Renal cortex interstitium (tissue), 11 donors: ENCODE measurements at regions not wholly inside any gene's neighbourhood (a gene's known extent, or its start where the extent isn't known, plus 50 kb on each side); places are given as distances from the start of the nearest gene placed in this dataset.
"Not testable (repeated sequence)": the region's sequence is repeated elsewhere in the genome, so short reads cannot be mapped to it uniquely, and the experiment has no call there.

Experiments
- DNase-seq, 11 donors: peaks; one replicate each; pipeline ENCODE4 v3.0.0-alpha.2; 2013; ENCODE audit warnings: low read depth in 9 of 11, low spot score in 4 of 11; ENCODE audit errors: extremely low read depth in 1 of 11

DNA sequence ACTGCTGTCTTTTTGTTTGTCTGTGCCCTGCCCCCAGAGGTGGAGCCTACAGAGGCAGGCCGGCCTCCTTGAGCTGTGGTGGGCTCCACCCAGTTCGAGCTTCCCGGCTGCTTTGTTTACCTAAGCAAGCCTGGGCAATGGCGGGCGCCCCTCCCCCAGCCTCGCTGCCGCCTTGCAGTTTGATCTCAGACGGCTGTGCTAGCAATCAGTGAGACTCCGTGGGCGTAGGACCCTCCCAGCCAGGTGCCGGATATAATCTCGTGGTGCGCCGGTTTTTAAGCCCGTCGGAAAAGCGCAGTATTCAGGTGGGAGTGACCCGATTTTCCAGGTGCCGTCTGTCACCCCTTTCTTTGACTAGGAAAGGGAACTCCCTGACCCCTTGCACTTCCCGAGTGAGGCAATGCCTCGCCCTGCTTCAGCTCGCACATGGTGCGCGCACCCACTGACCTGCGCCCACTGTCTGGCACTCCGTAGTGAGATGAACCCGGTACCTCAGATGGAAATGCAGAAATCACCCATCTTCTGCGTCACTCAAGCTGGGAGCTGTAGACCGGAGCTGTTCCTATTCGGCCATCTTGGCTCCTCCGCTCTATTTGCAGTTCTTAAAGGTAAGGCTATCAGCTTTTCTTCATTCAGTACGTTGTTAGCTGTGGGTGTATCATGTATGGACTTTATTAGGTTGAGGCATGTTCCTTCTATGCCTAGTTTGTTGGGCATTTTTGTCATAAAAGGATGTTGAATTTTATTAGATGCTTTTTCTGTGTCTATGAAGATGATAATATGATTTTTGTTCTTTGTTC is 178.3 kb downstream of the CDCA7 start:
- DNase-seq: not testable (repeated sequence)

DNA sequence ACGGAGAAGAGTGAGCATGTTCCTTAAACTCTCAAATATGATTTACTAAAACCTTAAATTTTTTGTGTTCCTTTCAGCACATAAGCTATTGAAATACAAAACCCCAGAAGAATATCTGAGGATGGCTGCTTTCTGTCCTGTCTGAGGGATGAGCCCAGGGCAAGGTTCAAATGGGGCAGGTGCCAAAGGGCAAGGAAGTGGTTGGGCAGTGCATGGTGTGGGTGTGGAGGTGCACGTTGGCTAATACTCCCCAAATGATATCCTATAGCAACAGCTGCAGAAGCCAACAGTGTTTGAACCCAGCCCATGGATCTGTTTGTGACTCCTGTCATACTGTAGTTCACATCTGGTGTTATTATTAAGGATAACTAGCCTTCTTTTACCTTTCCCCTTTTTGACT is 183.0 kb downstream of the CDCA7 start:
- DNase-seq: no peak

DNA sequence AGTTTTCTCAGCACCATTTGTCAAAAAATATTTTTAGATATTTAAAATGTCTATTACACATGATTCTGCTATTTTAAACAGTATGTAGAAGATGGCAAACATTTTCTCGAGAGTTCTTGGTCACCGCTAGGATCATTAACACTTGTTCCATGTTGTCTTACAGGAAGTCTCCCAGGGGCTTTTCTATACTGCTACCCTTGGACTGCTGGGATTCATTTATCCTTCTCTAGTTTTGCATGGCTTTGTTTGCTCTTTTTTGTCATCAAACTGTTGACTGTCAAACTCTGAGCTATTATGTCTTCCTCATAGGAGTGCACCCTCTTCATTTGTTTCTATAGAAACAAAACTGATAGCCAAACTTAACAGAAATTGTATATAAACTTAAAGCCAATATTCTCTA is 184.9 kb downstream of the CDCA7 start:
- DNase-seq: no peak

DNA sequence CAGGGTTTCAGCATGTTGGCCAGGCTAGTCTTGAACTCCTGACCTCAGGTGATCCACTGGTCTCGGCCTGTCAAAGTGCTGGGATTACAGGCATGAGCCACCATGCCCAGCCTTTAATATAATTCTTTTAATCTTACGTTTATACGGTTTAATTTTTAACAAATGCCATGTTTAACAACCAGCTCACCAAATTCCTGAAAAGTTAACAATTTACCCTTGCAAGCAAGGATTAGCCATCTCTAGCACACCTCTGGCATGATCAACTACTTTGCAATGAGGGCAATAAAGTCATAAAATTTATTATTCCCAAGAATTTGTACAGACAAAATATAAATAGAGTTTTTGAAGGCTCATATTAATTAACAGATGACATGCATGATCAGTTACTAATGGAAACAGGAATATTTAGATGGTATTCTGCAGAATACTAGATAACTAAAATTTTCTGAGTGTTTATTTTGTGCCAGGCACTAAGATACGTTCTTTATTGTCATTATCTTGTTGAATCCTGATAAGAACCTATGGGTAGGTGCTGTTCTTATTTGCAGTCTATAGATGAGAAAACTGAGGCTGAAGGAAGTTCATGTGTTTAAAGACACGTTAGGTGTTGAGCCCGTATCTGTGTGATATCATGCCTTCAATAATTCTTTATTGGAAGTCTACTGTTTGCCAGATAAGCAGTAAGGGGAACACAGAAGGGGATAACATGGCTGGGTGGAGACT is 190.1 kb downstream of the CDCA7 start:
- peak in 3 of 11 donors; percentile 17 to 20 (median 20) for DNase-seq

DNA sequence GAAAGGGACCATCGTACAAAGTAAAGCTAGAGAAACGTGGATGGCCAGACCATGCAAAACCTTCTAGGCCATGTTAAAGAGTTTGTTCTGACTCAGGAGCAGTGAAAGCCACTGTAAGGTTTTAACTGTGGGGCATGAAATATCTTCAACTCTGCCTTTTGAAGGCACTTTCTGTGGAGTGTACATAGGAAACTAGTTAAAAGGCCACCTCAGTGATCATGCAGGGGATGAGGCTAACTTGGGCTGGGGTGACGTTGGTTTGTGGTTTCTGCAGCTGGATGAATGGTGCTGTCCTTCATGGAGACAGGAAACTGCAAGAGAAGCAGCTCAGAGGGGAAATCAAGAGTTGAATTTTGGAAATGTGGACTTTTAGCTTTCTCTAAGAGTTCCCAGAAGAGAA is 190.7 kb downstream of the CDCA7 start:
- no peak for DNase-seq

DNA sequence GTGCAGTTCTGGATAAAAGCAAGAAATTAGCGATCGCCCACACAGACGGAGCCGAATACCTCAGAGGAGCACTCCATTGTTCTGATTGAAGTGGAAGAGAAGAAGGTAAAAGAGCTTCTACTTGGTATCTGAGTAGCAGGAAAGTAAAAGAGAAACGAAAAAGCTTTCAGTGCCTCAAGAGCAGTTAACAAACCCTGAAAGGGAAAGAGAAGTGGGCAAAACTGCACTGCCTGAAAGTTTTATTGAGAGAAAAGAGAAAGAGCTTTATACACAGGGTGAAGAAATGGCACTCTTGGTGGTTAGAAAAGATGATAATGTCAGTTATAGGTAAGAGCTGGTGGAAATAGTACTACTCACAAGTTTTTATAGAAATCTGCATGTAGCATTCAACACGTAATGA is 192.8 kb downstream of the CDCA7 start:
- no peak for DNase-seq

DNA sequence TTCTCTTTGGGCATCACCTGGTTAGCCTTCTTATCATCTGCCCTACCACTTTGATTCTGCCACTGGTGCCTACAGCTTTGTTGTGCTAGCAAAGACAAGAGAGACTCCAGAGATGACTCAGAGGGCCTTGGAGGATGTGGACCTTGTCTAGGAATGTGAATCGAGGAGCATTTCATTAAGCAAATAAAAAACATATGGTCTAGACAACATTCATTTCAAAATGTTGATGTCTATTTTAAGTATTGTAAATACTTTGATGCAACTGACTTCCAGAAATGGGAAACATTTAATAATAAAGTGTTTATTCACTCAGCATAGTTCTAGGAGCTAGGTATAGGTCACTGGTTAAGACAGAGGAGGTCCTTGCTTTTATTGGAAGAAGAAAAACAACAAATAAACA is 195.5 kb downstream of the CDCA7 start:
- DNase-seq: no peak

DNA sequence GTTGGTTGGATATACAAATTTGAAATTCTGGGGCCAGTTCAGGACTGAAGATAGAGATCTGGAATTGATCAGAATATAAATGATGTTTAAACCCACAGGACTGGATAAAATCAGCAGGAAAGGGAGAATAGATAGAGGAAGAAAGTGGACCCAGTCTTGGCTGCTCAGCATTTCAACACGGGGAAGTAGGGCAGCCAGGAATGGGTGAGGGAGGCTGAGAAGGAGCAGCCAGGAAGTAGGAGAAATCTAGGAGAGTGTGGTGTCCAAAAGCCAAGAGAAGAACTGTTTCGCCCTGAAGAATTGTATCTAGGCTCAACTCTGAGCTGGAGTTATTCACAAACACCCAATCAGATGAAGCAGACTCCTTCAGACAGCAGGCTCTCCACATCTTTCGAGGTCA is 197.9 kb downstream of the CDCA7 start:
- no peak for DNase-seq

DNA sequence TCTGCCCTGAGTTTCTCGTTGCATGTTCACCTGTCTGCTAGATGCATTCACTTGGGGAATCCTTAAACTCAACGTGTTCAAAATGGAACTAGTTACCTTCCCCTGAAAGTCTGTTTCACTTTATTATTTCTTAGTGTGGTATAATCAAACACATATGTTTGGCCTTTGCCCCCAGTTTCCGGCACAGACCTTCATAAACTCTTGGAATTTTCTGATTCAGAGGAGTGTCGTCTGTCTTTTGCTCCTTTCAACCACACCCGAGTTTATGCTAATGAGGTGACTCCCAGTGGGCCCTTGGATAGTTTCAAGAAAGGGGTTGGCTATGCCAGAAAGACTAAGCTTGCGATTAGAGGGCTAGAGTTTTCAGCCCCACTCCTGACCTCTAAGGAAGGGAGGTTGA is 198.9 kb downstream of the CDCA7 start:
- no peak for DNase-seq

DNA sequence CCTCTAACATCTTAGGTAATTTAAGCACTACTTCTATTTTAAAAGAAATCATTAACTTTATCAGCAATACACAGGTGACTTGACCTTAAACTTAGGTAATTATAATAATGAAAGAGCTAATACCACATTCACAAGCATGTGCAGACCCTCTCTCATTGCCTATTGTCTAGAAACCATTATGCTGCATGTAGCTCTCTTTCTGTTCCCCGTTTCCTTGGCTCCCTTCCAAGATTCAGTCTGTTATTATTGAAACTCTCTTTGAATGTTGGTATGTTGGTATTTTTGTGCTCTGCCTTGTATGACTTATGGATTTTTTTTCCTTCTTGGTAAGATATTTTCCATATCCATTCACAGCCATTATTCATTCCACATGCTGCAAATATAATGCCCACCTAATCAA is 201.2 kb downstream of the CDCA7 start:
- peak in 3 of 11 donors; percentile 35 to 53 (median 52) for DNase-seq

DNA sequence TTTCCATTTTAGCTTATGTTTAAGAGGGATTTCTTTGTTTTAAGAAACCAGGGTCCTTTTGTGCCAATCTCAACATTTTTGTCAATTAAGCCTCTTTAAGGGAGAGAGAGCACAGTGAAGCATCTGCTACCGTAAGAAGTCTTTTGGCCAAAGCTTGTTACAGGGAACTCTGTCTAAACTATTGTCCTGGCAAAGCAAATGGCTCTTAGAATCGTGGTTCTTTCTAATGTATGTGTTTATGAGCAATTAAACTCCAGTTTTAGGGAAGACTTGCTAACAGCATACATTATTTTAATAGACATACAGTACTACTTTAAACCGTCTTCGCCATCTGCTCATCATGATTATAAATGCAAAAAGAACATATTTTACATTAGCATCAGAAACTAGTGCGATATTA is 202.1 kb downstream of the CDCA7 start:
- DNase-seq: no peak

DNA sequence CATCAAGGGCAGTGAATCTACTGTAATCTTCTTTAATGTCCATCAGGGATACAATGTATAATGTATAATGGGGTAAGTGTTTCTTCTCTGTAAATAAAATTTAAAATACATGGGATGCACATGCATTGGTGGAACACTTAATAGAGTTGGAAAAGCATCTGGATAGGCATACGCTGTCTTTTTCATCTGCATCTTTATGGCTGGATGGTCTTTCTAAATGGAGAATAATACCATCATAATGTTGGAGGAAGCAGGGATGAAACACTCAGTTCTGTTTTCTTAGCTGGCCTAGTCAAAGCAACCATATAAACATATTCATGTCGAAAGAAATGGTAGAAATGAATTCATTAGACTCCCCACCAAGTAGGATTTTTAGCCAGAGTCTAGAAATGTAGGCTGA is 202.8 kb downstream of the CDCA7 start:
- DNase-seq: no peak

DNA sequence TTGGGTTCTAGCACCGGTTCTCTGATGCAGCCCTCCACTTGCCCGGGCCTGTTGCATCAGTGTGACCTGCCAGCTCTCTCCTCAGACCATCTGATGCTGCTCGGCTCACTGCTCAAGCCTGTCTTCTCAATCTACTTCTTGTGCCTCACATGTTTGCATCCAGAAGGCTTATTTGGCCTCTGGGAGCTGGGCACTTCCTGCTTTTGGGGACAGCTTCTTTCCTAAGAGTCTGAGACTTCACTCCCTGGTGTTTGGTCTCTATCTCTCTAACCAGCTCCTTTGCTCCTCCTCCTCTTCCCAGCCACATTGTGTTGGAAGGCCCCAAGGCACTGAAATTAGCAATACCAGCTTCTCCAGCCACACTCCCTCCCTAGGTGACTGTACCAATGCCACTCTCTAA is 212.8 kb downstream of the CDCA7 start:
- no peak for DNase-seq

DNA sequence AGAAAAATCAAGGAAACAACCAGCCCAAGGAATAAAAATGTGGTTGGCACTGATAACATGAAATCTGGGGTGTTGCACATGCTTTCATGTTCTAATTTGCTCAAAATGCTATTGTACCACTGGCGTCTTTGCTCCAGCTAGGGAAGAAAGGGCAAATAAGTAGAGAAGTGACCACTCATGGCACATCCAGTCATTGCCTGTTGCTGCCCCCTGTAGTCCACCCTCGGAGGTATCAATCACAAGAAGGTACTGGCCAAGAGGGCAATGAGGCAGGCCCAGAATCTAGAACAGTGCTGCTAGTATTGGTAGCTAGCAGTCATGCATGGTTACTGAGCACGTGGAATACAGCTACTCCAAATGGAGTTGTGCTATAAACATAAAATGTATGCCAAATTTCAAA is 213.4 kb downstream of the CDCA7 start:
- no peak for DNase-seq

DNA sequence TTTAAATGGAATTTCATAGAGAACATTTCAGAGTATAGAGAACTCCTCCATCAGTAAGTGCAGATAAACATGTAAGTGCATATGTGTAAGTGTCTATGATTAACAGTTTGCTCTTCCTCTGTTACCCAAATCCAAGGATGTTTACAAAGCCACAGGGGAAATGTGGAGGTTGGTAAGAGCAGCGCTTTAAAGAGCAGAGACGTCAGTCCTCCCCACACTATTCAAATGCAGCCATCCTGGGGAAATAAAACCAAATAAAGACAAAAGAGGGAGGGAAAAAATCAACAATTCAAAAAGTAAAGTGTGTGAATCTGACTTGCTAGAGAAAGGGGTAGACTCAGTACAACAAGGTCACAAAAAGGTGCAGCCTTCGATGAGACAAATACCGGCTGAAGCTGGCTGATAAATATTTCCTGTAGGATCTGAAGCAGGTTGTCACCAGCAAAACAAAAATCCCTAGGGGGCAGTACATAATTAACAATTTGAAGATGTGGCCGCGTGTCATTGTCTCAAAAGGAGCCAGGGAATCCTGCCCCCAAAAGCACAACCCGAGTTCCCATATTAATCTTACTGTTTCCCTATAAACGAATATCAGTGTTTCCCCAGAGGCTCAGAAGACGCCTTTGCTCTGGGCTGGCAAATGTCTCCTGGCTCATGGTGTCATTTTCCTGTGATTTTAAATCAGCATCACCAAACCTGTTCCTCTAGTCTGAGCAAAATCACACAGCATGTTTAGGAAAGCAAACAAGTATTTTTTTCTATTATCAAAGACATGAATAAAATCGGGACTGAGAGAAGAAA is 216.5 kb downstream of the CDCA7 start:
- peak in 3 of 11 donors; percentile 19 to 29 (median 24) for DNase-seq

DNA sequence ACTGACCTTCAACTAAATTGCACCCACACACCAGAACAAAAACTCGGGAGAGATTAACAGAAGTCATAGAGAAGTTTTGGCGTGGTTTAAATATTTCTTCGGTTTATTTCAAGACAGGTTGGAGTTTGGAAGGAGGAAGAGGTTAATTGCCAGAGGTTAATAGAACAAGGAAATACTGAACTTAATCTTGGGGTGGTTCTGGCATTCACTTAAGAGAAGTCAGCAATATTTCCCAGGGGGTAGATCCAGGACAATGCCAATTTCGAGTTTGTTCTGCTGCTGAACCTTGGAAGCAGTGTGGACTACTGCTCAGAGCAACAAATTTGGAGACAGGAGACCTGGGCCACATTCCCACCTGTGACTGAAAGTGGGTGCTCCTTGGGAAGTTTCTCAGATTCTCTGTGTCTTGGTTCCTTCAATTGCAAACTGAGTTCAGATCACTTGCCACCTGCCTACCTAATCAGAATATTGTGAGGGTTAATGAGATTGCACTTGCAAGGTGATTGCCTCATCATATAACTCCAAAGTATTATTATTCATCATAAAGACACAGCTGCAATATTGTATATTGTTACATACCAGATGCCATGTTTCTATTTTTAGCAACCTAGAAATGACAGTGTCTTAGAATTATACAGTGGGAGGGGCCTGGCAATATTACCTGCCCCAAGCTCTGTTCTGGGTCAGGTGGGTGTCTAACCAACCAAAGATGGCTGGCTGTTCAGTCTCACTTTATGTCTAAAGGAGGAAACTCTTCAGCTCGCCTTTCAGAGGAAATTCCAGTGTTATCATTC is 217.4 kb downstream of the CDCA7 start:
- DNase-seq: no peak

DNA sequence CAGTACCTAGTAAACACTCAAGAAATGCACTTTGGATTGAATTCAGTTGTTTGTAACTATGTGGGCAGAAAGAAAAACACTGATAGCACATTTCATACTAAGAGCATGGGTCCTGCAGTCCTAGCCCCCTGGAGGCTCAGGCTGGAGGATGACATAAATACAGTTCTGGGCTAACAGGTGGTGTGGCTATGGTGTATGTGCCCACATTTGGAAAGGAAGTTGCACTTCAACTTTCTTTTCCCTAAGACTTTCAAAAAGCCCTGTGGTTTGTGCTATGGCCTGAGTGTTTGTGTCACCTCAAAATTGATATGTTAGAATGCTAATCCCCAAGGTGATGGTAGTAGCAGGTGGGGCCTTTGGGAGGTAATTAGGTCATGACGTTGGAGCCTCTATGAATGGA is 218.2 kb downstream of the CDCA7 start:
- DNase-seq: no peak

DNA sequence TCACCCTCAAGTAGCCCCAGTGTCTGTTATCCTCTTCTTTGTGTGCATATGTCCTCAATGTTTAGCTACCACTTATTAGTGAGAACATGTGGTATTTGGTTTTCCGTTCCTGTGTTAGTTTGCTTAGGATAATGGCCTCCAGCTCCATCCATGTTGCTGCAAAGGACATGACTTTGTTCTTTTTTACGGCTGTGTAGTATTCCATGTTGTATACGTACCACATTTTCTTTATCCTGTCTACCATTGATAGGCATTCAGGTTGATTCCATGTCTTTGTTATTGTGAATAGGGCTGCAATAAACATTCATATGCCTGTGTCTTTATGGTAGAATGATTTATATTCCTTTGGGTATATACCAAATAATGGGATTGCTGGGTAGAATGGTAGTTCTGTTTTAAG is 219.1 kb downstream of the CDCA7 start:
- DNase-seq: not testable (repeated sequence)
